Fibroblast of pulmonary artery (primary cell): ENCODE measurements at regions not wholly inside any gene's neighbourhood (a gene's known extent, or its start where the extent isn't known, plus 50 kb on each side); places are given as distances from the start of the nearest gene placed in this dataset.
"Not testable (repeated sequence)": the region's sequence is repeated elsewhere in the genome, so short reads cannot be mapped to it uniquely, and the experiment has no call there.

ENCODE experiments used
- DNase-seq: peaks from one replicate; pipeline ENCODE4 v3.0.0-alpha.2; 2010; ENCODE audit warnings: low read depth
- H3K4me3 ChIP-seq: replicated peaks from 2 replicates; pipeline ENCODE4 v1.5.1; 2011; ENCODE audit warnings: low read depth, mild to moderate bottlenecking, control low read depth, low read length, moderate library complexity
- CTCF ChIP-seq: IDR thresholded peaks from 2 replicates; pipeline ENCODE4 v1.5.1; 2011; ENCODE audit warnings: mild to moderate bottlenecking, control low read depth, low read length, inconsistent platforms; ENCODE audit errors: missing control alignments

- H3K4me3 ChIP-seq, result no peak overlapping the region
- no peak for DNase-seq
- TF ChIP-seq CTCF, result no peak
Observed at GRCh38 chr15:62901909-62902546, 140.5 kb upstream of the TPM1 start.

GRCh38 chr15:62902821-62903220, 139.7 kb upstream of the TPM1 start:
- no peak for TF ChIP-seq CTCF
- DNase-seq, result no peak
- no peak overlapping the region for H3K4me3 ChIP-seq

- no peak overlapping the region for H3K4me3 ChIP-seq
- DNase-seq, result no peak
- no peak for TF ChIP-seq CTCF
Observed at GRCh38 chr15:62903437-62903836, 139.1 kb upstream of the TPM1 start.

- H3K4me3 ChIP-seq, result no peak overlapping the region
- TF ChIP-seq CTCF, result no peak
- DNase-seq, result no peak
Observed at GRCh38 chr15:62904041-62904910, 138.3 kb upstream of the TPM1 start.

- H3K4me3 ChIP-seq, result no peak overlapping the region
- no peak for TF ChIP-seq CTCF
- DNase-seq, result no peak
Observed at GRCh38 chr15:62906627-62907026, 135.9 kb upstream of the TPM1 start.

- no peak for TF ChIP-seq CTCF
- no peak overlapping the region for H3K4me3 ChIP-seq
- DNase-seq, result no peak
Observed at GRCh38 chr15:62907275-62907674, 135.3 kb upstream of the TPM1 start.

- DNase-seq, H3K4me3 ChIP-seq: not testable (repeated sequence)
Observed at GRCh38 chr15:62908341-62908740, 134.2 kb upstream of the TPM1 start.
